ENCODE measurements at regions not wholly inside any gene's neighbourhood (a gene's known extent, or its start where the extent isn't known, plus 50 kb on each side); places are given as distances from the start of the nearest gene placed in this dataset.
A peak's percentile ranks its signal among the peaks of the same experiment; 100 is the strongest.

DNA sequence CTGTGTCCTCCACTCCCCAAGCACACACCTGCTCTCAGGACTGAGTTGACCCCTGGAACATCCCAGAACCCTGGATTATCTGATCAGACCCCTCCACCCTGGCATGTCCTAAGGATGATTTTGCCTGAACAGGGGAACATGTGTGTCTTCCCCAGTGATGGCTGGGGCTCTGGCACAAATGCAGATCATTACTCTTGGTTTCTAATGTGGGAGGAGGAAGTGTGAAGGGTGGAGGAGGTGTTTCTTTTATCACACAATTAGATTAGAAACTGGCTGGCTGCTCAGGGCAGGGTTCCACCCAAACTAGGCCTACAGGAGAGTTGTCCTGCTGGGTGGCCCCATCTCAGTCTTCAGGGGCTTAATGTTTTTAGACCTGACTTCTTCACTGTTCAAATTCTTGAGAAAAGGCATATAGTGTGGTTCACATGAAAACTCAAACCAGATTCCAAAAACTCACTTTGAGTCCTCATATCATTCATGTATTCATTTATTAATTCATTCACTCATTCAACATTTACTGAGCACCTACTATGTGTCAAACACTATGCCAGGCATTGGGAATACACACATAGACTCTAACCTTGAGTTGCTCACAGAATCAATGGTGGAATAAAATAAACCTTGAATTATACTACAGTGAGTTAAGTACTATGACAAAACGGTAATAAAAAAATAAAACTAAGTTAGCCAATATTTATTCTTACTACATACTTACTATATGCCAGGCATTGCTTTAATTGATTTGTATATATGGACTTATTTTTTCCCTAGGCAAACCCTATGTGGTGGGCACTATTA, 221.8 kb upstream of the JUN start:
- TF ChIP-seq, protein P1, sequence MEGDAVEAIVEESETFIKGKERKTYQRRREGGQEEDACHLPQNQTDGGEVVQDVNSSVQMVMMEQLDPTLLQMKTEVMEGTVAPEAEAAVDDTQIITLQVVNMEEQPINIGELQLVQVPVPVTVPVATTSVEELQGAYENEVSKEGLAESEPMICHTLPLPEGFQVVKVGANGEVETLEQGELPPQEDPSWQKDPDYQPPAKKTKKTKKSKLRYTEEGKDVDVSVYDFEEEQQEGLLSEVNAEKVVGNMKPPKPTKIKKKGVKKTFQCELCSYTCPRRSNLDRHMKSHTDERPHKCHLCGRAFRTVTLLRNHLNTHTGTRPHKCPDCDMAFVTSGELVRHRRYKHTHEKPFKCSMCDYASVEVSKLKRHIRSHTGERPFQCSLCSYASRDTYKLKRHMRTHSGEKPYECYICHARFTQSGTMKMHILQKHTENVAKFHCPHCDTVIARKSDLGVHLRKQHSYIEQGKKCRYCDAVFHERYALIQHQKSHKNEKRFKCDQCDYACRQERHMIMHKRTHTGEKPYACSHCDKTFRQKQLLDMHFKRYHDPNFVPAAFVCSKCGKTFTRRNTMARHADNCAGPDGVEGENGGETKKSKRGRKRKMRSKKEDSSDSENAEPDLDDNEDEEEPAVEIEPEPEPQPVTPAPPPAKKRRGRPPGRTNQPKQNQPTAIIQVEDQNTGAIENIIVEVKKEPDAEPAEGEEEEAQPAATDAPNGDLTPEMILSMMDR (IDR thresholded peaks at IDR 0.05), result no peak
- no peak for TF ChIP-seq EP300 (IDR thresholded peaks at IDR 0.05)
- no peak for TF ChIP-seq POLR2A (IDR thresholded peaks at IDR 0.05)
- Histone ChIP-seq H3K9me3 (no peaks in the 10 kb centered on the region), H3K4me3 (no peak overlapping the region), H3K27ac (no peak overlapping the region), H3K27me3 (no peaks in the 10 kb centered on the region), H3K4me1 (ENCODE audit: insufficient read depth) (peaks cover 14% of the 10 kb centered on the region), H3K36me3 (no peaks in the 10 kb centered on the region)
- no peak for DNase-seq
- intact Hi-C loops (cut with DNase I), result loop anchor here in 1 of 4 donors (5.0 to 10.0 kb wide), 2 partner anchors 59 to 103 kb away; no protein-coding TSS in a partner anchor
- 83 to 86% (median 84%) methylated on average over 1 of the region's 1 CpG for WGBS, 3 donors

DNA sequence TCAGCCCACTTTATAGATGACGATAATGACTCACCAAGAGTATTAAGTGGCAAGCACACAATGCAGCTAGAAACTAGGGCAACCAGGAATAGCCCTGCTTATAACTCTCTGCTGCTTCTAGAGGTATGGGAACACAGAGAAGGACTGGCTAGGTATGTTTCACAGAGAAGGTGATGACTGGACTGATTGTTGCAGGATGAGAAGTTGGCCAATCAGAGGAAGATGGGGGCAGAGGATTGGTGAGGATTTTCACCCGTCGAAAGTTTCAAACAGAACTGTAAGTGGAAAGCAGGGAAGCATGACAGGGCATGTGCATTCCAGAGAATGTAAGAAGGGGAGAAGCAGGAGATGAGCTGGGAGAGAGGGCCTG, 222.4 kb upstream of the JUN start:
- intact Hi-C loops (cut with DNase I), result loop anchor here in 1 of 4 donors (5.0 to 10.0 kb wide), 2 partner anchors 59 to 104 kb away; no protein-coding TSS in a partner anchor
- H3K27me3 ChIP-seq, result no peaks in the 10 kb centered on the region
- no peak overlapping the region for H3K4me3 ChIP-seq
- H3K9me3 ChIP-seq, result no peaks in the 10 kb centered on the region
- 89 to 93% (median 92%) methylated on average over 3 of the region's 3 CpGs for WGBS, 3 donors
- TF ChIP-seq, protein P1 (IDR thresholded peaks at IDR 0.05), result no peak
- TF ChIP-seq POLR2A (IDR thresholded peaks at IDR 0.05), result no peak
- TF ChIP-seq EP300 (IDR thresholded peaks at IDR 0.05), result no peak
- H3K4me1 ChIP-seq (ENCODE audit: insufficient read depth), result peaks cover 14% of the 10 kb centered on the region
- no peak for DNase-seq
- H3K27ac ChIP-seq, result no peak overlapping the region
- no peaks in the 10 kb centered on the region for H3K36me3 ChIP-seq

DNA sequence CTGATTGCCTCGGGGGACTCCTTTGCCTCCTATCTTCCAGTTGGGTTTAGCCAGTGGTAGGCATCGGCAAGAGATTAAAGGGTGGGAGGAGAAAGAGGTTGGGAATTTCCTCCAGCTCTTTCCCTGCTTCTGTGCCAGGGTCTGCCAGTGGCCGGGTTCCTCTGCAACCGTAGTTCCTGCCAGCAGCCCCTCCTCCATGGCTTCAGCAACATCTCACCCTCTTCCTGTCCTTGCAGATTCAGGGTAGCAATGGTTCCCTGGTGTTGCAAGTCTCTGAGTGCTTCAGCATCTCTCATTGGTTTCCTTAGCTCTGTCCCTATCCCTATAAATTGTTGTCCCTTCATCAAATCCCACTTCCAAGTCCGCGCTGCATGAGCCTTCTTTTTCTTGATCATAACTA, 223.1 kb upstream of the JUN start:
- intact Hi-C loops (cut with DNase I), result loop anchor here in 1 of 4 donors (5.0 to 10.0 kb wide), 2 partner anchors 58 to 105 kb away; no protein-coding TSS in a partner anchor
- no peak for DNase-seq
- 86 to 87% (median 86%) methylated on average over 6 of the region's 6 CpGs for WGBS, 3 donors
- Histone ChIP-seq H3K4me3 (no peak overlapping the region), H3K4me1 (ENCODE audit: insufficient read depth) (peaks cover 14% of the 10 kb centered on the region), H3K27me3 (no peaks in the 10 kb centered on the region), H3K36me3 (no peaks in the 10 kb centered on the region), H3K27ac (peak overlapping the region in 1 of 2 donors; percentile 79), H3K9me3 (no peaks in the 10 kb centered on the region)
- TF ChIP-seq, protein P1 (IDR thresholded peaks at IDR 0.05), result no peak
- no peak for TF ChIP-seq EP300 (IDR thresholded peaks at IDR 0.05)

DNA sequence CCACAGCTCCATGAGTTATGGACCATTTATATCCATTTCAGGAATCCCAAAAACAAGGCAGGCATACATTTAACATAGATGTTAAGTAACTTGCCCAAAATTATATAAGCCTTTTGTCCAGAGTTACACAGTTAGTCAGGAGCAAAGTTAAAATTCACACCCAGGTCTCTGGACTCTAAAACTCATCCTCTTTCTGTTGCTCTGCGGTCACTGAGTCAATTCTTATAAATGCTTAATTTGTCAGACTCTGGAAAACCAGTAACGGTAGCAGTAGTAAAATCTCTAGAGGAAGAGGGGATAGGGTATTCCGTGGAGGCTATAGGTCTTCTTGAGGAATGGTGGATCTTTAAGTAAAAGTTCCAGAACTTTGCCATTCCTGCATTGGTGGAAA, 223.6 kb upstream of the JUN start:
- no peak for DNase-seq
- peak overlapping the region in 1 of 2 donors; percentile 79 for H3K27ac ChIP-seq

More for the DNA sequence above, 223.6 kb upstream of the JUN start:
- no peak overlapping the region for H3K4me3 ChIP-seq
- peaks cover 15% of the 10 kb centered on the region for H3K4me1 ChIP-seq (ENCODE audit: insufficient read depth)
- intact Hi-C loops (cut with DNase I), result loop anchor here in 1 of 4 donors (5.0 to 10.0 kb wide), 2 partner anchors 57 to 105 kb away; no protein-coding TSS in a partner anchor
- no peak for TF ChIP-seq POLR2A (IDR thresholded peaks at IDR 0.05)
- TF ChIP-seq, protein P1 (IDR thresholded peaks at IDR 0.05), result no peak
- no peak for TF ChIP-seq EP300 (IDR thresholded peaks at IDR 0.05)
- H3K36me3 ChIP-seq, result no peaks in the 10 kb centered on the region
- no peaks in the 10 kb centered on the region for H3K27me3 ChIP-seq
- 40 to 50% (median 47%) methylated on average over 3 of the region's 3 CpGs for WGBS, 3 donors
- H3K9me3 ChIP-seq, result no peaks in the 10 kb centered on the region

All from ovary (tissue), 7 donors.